NCI-H2196 treated with DMSO at 0.1 percent for 48 hours (cell line): ENCODE measurements at regions not wholly inside any gene's neighbourhood (a gene's known extent, or its start where the extent isn't known, plus 50 kb on each side); places are given as distances from the start of the nearest gene placed in this dataset.
"Not testable (repeated sequence)": the region's sequence is repeated elsewhere in the genome, so short reads cannot be mapped to it uniquely, and the experiment has no call there.

ENCODE experiments used
- DNase-seq: peaks from one replicate; lab custom pipeline; 2025; ENCODE audit not compliant: unreplicated experiment; lab: John Stamatoyannopoulos, UW

GRCh38 chr2:66109419-66109818, 325.5 kb upstream of the MEIS1 start:
- no peak for DNase-seq

GRCh38 chr2:66105066-66105753, 329.7 kb upstream of the MEIS1 start:
- DNase-seq: no peak

- DNase-seq: no peak
Measured at GRCh38 chr2:66103581-66103980, 331.3 kb upstream of the MEIS1 start.

- DNase-seq: no peak
Measured at GRCh38 chr2:66101206-66101605, 333.7 kb upstream of the MEIS1 start.

GRCh38 chr2:66095820-66096345, 339.0 kb upstream of the MEIS1 start:
- DNase-seq: no peak

- not testable (repeated sequence) for DNase-seq
Measured at GRCh38 chr2:66094689-66095088, 340.2 kb upstream of the MEIS1 start.

- DNase-seq: no peak
Measured at GRCh38 chr2:66093371-66093770, 341.6 kb upstream of the MEIS1 start.

GRCh38 chr2:66084948-66085590, 349.9 kb upstream of the MEIS1 start:
- no peak for DNase-seq

GRCh38 chr2:66082581-66082980, 352.3 kb upstream of the MEIS1 start:
- no peak for DNase-seq

- no peak for DNase-seq
Measured at GRCh38 chr2:66080127-66080526, 354.8 kb upstream of the MEIS1 start.

GRCh38 chr2:66073172-66073571, 361.8 kb upstream of the MEIS1 start:
- DNase-seq: no peak

GRCh38 chr2:66070721-66071602, 364.0 kb upstream of the MEIS1 start:
- DNase-seq: no peak

- DNase-seq: no peak
Measured at GRCh38 chr2:66069937-66070720, 364.8 kb upstream of the MEIS1 start.

- DNase-seq: no peak
Measured at GRCh38 chr2:66066032-66066431, 368.9 kb upstream of the MEIS1 start.

GRCh38 chr2:66059332-66059731, 375.6 kb upstream of the MEIS1 start:
- DNase-seq: no peak

GRCh38 chr2:66058675-66059074, 376.2 kb upstream of the MEIS1 start:
- no peak for DNase-seq

- DNase-seq: no peak
Measured at GRCh38 chr2:66057844-66058243, 377.1 kb upstream of the MEIS1 start.

- DNase-seq: no peak
Measured at GRCh38 chr2:66050392-66050791, 384.5 kb upstream of the MEIS1 start.

- DNase-seq: no peak
Measured at GRCh38 chr2:66048667-66049066, 386.3 kb upstream of the MEIS1 start.

GRCh38 chr2:66041902-66042657, 392.8 kb upstream of the MEIS1 start:
- no peak for DNase-seq
